Neural cell (in vitro differentiated cells): ENCODE measurements at regions not wholly inside any gene's neighbourhood (a gene's known extent, or its start where the extent isn't known, plus 50 kb on each side); places are given as distances from the start of the nearest gene placed in this dataset.

Source experiments
- H2AFZ ChIP-seq: fragments of 200-600, 300-800 bp; sonication (generic), shearing (Covaris generic); 2 replicates; pipeline ENCODE4 v1.6.0; 2014; ENCODE audit warnings: low read depth, mild to moderate bottlenecking, antibody characterized with exemption, low read length, moderate library complexity
- H3F3A ChIP-seq: fragments of 200-600 bp; shearing (Covaris generic); 2 replicates; pipeline ENCODE4 v1.6.1; 2016; ENCODE audit warnings: mild to moderate bottlenecking, moderate library complexity, mixed read lengths, antibody characterized with exemption, low read length; ENCODE audit not compliant: insufficient read depth, poor library complexity, severe bottlenecking
- H3K27ac ChIP-seq: fragments of 200-600, 300-800 bp; sonication (generic), shearing (Covaris generic); 2 replicates; pipeline ENCODE4 v1.5.1; 2014; ENCODE audit warnings: mild to moderate bottlenecking, low read length, moderate library complexity
- H3K27me3 ChIP-seq: fragments of 300-800, 200-600 bp; sonication (generic), shearing (Covaris generic); 2 replicates; pipeline ENCODE4 v1.6.0; 2014; ENCODE audit warnings: mild to moderate bottlenecking, low read depth, low read length, moderate library complexity; ENCODE audit not compliant: insufficient read depth
- H3K36me3 ChIP-seq: fragments of 300-800, 200-600 bp; sonication (generic), shearing (Covaris generic); 2 replicates; pipeline ENCODE4 v1.5.1; 2014; ENCODE audit warnings: mild to moderate bottlenecking, antibody characterized with exemption, low read length, moderate library complexity; ENCODE audit not compliant: insufficient read depth
- H3K4me2 ChIP-seq: fragments of 300-800, 200-600 bp; sonication (generic), shearing (Covaris generic); 2 replicates; pipeline ENCODE4 v1.6.0; 2014; ENCODE audit warnings: mild to moderate bottlenecking, low read length
- H3K4me3 ChIP-seq: fragments of 300-800, 200-600 bp; sonication (generic), shearing (Covaris generic); 2 replicates; pipeline ENCODE4 v1.5.1; 2014; ENCODE audit warnings: mild to moderate bottlenecking, low read length, moderate library complexity
- H3K79me2 ChIP-seq: fragments of 200-600 bp; shearing (Covaris generic); replicated peaks from 2 replicates; pipeline ENCODE4 v1.6.0; 2014; ENCODE audit warnings: mild to moderate bottlenecking, low read length, moderate library complexity; ENCODE audit not compliant: insufficient read depth
- H3K9ac ChIP-seq: fragments of 300-800, 200-600 bp; sonication (generic), shearing (Covaris generic); 2 replicates; pipeline ENCODE4 v1.6.1; 2016; ENCODE audit warnings: mild to moderate bottlenecking, low read length, mixed read lengths
- H3K9me2 ChIP-seq: fragments of 200-600 bp; shearing (Covaris generic); 2 replicates; pipeline ENCODE4 v1.6.1; 2016; ENCODE audit warnings: mild to moderate bottlenecking, low read length, mixed read lengths; ENCODE audit not compliant: insufficient read depth
- H3K9me3 ChIP-seq: fragments of 200-600, 300-800 bp; sonication (generic), shearing (Covaris generic); 2 replicates; pipeline ENCODE4 v1.6.1; 2016; ENCODE audit warnings: mild to moderate bottlenecking, mixed run types, low read length, moderate library complexity, mixed read lengths
- H4K20me1 ChIP-seq: fragments of 200-600 bp; shearing (Covaris generic); 2 replicates; pipeline ENCODE4 v1.6.1; 2016; ENCODE audit warnings: mild to moderate bottlenecking, mixed run types; ENCODE audit not compliant: insufficient read depth
- EP300 ChIP-seq: fragments of 450-650 bp; conservative IDR thresholded peaks from 2 replicates; pipeline ENCODE4 v1.6.1; 2014; ENCODE audit warnings: antibody characterized with exemption, mild to moderate bottlenecking, moderate library complexity; ENCODE audit not compliant: poor library complexity, severe bottlenecking
- EZH2 ChIP-seq: fragments of 200-600, 300-800 bp; shearing (Covaris generic), sonication (generic); IDR thresholded peaks from 2 replicates; pipeline ENCODE4 v1.6.1; 2014; ENCODE audit warnings: antibody characterized with exemption, low read length, borderline replicate concordance, mild to moderate bottlenecking; ENCODE audit not compliant: insufficient read depth, poor library complexity, severe bottlenecking
- MXI1 ChIP-seq: fragments of 450-650 bp; conservative IDR thresholded peaks from 2 replicates; pipeline ENCODE4 v1.6.1; 2014; ENCODE audit warnings: antibody characterized with exemption, mild to moderate bottlenecking; ENCODE audit not compliant: poor library complexity, severe bottlenecking
- POLR2AphosphoS5 ChIP-seq: IDR thresholded peaks from 2 replicates; pipeline ENCODE4 v1.6.1; 2012
- RAD21 ChIP-seq: fragments of 450-650 bp; conservative IDR thresholded peaks from 2 replicates; pipeline ENCODE4 v1.6.1; 2014; ENCODE audit warnings: antibody characterized with exemption, mild to moderate bottlenecking, moderate library complexity
- SMC3 ChIP-seq: fragments of 450-650 bp; conservative IDR thresholded peaks from 2 replicates; pipeline ENCODE4 v1.6.1; 2014; ENCODE audit warnings: antibody characterized with exemption, mild to moderate bottlenecking, moderate library complexity; ENCODE audit not compliant: poor library complexity
- TAF1 ChIP-seq: IDR thresholded peaks from 2 replicates; pipeline ENCODE4 v1.6.1; 2012; ENCODE audit warnings: low read depth
- TF ChIP-seq, protein P1 (sequence below): fragments of 450-650 bp; IDR thresholded peaks from 2 replicates; pipeline ENCODE4 v1.5.1; 2014; ENCODE audit warnings: antibody characterized with exemption, mild to moderate bottlenecking, moderate library complexity; ENCODE audit not compliant: poor library complexity, severe bottlenecking
- TF ChIP-seq, protein P2 (sequence below): IDR thresholded peaks from 2 replicates; pipeline ENCODE4 v1.6.1; 2012; ENCODE audit warnings: borderline replicate concordance

DNA sequence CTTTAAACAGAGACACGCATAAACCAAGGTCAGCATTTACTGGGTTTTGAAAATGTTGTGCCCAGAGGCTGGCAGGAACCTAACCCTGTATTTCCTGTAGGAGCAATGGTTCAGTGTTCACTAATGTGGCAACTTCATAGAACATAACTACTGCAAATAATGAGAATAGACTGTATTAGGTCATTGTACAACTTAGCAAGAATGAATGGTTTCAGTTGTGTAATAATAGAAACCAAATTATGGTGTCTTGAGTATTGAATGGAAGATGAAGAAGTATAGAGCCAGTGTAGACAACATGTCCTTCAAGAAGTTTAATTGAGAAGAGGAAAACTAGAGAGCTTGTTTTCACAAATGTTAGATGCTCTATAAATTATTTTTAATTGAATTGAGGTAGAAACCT, 172.5 kb downstream of the BUB3 start:
- no peaks in the 10 kb centered on the region for H3K79me2 ChIP-seq
- no peaks in the 10 kb centered on the region for H3K36me3 ChIP-seq
- H3K27me3 ChIP-seq, result no peaks in the 10 kb centered on the region
- H3K9me2 ChIP-seq, result no peaks in the 10 kb centered on the region
- no peak overlapping the region for H3K4me2 ChIP-seq
- no peaks in the 10 kb centered on the region for H4K20me1 ChIP-seq
- no peak overlapping the region for H3K4me3 ChIP-seq
- H3F3A ChIP-seq, result no peaks in the 10 kb centered on the region
- no peak overlapping the region for H2AFZ ChIP-seq
- H3K9me3 ChIP-seq, result peaks cover 4% of the 10 kb centered on the region
- no peak overlapping the region for H3K9ac ChIP-seq
- H3K27ac ChIP-seq, result no peak overlapping the region
- no peak for TF ChIP-seq SMC3
- TF ChIP-seq, protein P1, sequence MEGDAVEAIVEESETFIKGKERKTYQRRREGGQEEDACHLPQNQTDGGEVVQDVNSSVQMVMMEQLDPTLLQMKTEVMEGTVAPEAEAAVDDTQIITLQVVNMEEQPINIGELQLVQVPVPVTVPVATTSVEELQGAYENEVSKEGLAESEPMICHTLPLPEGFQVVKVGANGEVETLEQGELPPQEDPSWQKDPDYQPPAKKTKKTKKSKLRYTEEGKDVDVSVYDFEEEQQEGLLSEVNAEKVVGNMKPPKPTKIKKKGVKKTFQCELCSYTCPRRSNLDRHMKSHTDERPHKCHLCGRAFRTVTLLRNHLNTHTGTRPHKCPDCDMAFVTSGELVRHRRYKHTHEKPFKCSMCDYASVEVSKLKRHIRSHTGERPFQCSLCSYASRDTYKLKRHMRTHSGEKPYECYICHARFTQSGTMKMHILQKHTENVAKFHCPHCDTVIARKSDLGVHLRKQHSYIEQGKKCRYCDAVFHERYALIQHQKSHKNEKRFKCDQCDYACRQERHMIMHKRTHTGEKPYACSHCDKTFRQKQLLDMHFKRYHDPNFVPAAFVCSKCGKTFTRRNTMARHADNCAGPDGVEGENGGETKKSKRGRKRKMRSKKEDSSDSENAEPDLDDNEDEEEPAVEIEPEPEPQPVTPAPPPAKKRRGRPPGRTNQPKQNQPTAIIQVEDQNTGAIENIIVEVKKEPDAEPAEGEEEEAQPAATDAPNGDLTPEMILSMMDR, result no peak
- no peak for TF ChIP-seq TAF1
- TF ChIP-seq EZH2, result no peak
- no peak for TF ChIP-seq RAD21
- TF ChIP-seq POLR2AphosphoS5, result no peak
- TF ChIP-seq EP300, result no peak
- TF ChIP-seq, protein P2, sequence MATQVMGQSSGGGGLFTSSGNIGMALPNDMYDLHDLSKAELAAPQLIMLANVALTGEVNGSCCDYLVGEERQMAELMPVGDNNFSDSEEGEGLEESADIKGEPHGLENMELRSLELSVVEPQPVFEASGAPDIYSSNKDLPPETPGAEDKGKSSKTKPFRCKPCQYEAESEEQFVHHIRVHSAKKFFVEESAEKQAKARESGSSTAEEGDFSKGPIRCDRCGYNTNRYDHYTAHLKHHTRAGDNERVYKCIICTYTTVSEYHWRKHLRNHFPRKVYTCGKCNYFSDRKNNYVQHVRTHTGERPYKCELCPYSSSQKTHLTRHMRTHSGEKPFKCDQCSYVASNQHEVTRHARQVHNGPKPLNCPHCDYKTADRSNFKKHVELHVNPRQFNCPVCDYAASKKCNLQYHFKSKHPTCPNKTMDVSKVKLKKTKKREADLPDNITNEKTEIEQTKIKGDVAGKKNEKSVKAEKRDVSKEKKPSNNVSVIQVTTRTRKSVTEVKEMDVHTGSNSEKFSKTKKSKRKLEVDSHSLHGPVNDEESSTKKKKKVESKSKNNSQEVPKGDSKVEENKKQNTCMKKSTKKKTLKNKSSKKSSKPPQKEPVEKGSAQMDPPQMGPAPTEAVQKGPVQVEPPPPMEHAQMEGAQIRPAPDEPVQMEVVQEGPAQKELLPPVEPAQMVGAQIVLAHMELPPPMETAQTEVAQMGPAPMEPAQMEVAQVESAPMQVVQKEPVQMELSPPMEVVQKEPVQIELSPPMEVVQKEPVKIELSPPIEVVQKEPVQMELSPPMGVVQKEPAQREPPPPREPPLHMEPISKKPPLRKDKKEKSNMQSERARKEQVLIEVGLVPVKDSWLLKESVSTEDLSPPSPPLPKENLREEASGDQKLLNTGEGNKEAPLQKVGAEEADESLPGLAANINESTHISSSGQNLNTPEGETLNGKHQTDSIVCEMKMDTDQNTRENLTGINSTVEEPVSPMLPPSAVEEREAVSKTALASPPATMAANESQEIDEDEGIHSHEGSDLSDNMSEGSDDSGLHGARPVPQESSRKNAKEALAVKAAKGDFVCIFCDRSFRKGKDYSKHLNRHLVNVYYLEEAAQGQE, result no peak
- TF ChIP-seq MXI1, result no peak

DNA sequence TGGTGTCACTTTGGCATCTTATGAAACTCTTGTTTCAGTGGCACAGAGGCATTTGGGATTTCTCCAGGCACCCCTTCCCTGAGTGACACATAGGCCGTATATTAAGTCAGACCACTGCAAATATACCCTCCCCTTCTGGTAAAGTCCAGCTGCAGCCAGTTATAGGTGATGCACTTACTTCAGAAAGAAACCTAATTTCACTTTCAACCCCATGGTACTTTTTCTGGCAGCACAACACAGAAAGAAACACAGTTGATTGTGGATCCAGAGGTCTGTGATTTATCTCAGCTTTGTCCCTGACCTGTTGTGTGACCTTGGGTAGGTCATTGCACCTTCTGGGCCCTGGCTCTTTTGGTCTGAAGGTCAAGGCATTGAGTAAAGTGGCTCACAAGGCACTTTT, 173.2 kb downstream of the BUB3 start:
- Histone ChIP-seq H3K9me3 (peaks cover 4% of the 10 kb centered on the region), H3K36me3 (no peaks in the 10 kb centered on the region), H2AFZ (no peak overlapping the region), H3K79me2 (no peaks in the 10 kb centered on the region), H4K20me1 (no peaks in the 10 kb centered on the region), H3K27me3 (no peaks in the 10 kb centered on the region), H3K27ac (no peak overlapping the region), H3F3A (no peaks in the 10 kb centered on the region), H3K4me2 (no peak overlapping the region), H3K9ac (no peak overlapping the region), H3K9me2 (no peaks in the 10 kb centered on the region), H3K4me3 (no peak overlapping the region)
- TF ChIP-seq, protein P2, result no peak
- TF ChIP-seq POLR2AphosphoS5 (no peak), EP300 (no peak), RAD21 (no peak), EZH2 (no peak), TAF1 (no peak), MXI1 (no peak), SMC3 (no peak)
- TF ChIP-seq, protein P1, result no peak
